H1 (cell line): ENCODE measurements at regions not wholly inside any gene's neighbourhood (a gene's known extent, or its start where the extent isn't known, plus 50 kb on each side); places are given as distances from the start of the nearest gene placed in this dataset.

Experiments
- BCL11A ChIP-seq, 2 experiments: IDR thresholded peaks; one replicate each; pipeline ENCODE4 v1.6.1; 2011; ENCODE audit warnings: low read depth in 2 of 2, low read length in 2 of 2, mild to moderate bottlenecking in 2 of 2
- CBX5 ChIP-seq: fragments of 300-800, 300-1000 bp; sonication (generic); IDR thresholded peaks from 2 replicates; pipeline ENCODE4 v1.7.1; 2016; ENCODE audit warnings: antibody characterized with exemption, low read length, low read depth
- EGR1 ChIP-seq: IDR thresholded peaks from 2 replicates; pipeline ENCODE4 v1.6.1; 2011; ENCODE audit warnings: low read depth, low read length, borderline replicate concordance
- EZH2 ChIP-seq: fragments of 200-600 bp; sonication (generic); IDR thresholded peaks from 2 replicates; pipeline ENCODE4 v1.7.1; 2012; ENCODE audit warnings: low read depth, mild to moderate bottlenecking, moderate library complexity, low read length, inconsistent platforms; ENCODE audit not compliant: severe bottlenecking
- HDAC6 ChIP-seq: IDR thresholded peaks from one replicate; pipeline ENCODE4 v1.7.1; 2012; ENCODE audit warnings: low read depth, mild to moderate bottlenecking, inconsistent platforms, low read length, moderate library complexity
- JUND ChIP-seq: IDR thresholded peaks from 2 replicates; pipeline ENCODE4 v1.6.1; 2011; ENCODE audit warnings: mild to moderate bottlenecking, improper control_type of control experiment, low read length
- POLR2A ChIP-seq, 2 experiments: IDR thresholded peaks; 1 replicate in 1 of 2; 2 replicates in 1 of 2; pipeline ENCODE4 v1.6.1; 2011; ENCODE audit warnings: low read depth in 2 of 2, low read length in 2 of 2, mild to moderate bottlenecking in 2 of 2; ENCODE audit errors: control extremely low read depth in 1 of 2
- POU5F1 ChIP-seq: IDR thresholded peaks from 2 replicates; pipeline ENCODE4 v1.6.1; 2011; ENCODE audit warnings: low read depth, mild to moderate bottlenecking, low read length, moderate library complexity
- SIN3A ChIP-seq, 2 experiments: IDR thresholded peaks in 1 of 2; conservative IDR thresholded peaks in 1 of 2; 2 replicates each; pipeline ENCODE4 v1.6.1; 2011 to 2012; ENCODE audit warnings: low read length in 2 of 2, improper control_type of control experiment in 1 of 2, low read depth in 1 of 2, mild to moderate bottlenecking in 1 of 2
- SP2 ChIP-seq: IDR thresholded peaks from 2 replicates; pipeline ENCODE4 v1.6.1; 2012; ENCODE audit warnings: mild to moderate bottlenecking, low read length, inconsistent platforms
- YY1 ChIP-seq: IDR thresholded peaks from 2 replicates; pipeline ENCODE4 v1.6.1; 2011; ENCODE audit warnings: low read depth, mild to moderate bottlenecking, low read length
- TF ChIP-seq, protein P1 (sequence below): IDR thresholded peaks from 2 replicates; pipeline ENCODE4 v1.6.1; 2012; ENCODE audit warnings: inconsistent platforms
- TF ChIP-seq, protein P2 (sequence below): IDR thresholded peaks from 2 replicates; pipeline ENCODE4 v1.6.1; 2011; ENCODE audit warnings: low read length, improper control_type of control experiment
- TF ChIP-seq, protein P3 (sequence below), 3 experiments: IDR thresholded peaks; 1 replicate in 2 of 3; 2 replicates in 1 of 3; pipeline versions ENCODE4 v1.5.1 to v1.6.1; 2011; ENCODE audit warnings: low read length in 3 of 3, mild to moderate bottlenecking in 3 of 3, inconsistent platforms in 2 of 3, low read depth in 1 of 3, moderate library complexity in 1 of 3; ENCODE audit not compliant: insufficient read depth in 1 of 3; ENCODE audit errors: control extremely low read depth in 1 of 3

DNA sequence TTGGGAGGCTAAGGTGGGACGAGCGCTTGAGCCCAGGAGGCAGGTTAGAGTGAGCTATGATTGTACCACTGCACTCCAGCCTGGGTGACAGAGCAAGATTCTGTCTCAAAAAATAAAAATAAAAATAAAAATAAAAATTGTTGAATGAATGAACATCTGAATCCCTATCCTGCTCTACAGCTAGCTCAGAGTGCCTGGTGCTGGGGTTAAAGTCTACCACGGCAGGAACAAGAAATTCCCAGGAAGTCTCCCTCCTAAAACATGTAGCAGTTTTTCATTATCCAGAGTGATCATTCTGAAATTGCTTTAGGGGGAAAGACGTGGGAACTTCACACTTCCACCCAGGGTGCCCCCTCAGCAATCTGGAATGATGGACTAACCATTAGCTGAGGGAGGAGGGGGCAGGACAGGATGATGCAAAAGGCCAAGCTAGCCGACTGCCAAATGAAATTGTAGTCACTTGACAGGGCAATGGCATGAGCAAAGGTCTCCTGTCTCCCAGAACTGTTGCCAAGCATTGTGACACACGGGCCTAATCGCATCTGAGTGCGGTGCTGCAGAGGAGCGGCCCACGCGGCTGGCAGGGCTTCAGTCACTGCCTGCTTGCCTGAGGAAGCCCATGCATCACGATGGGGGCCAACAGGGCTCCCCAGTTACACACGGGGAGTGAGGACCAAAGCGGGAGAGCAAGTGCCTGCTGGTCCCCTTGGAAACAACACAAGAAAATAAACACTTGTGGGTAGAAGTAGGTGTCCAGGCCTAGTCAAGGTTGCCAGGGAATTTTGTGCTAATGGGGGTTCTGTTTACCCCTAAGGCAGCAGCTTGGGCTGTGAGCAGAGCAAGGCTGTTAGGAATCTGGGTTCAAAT is 85.7 kb downstream of the NENF start:
- TF ChIP-seq YY1: no peak
- no peak for TF ChIP-seq EGR1
- TF ChIP-seq SP2: no peak
- TF ChIP-seq HDAC6: no peak
- TF ChIP-seq, protein P1, sequence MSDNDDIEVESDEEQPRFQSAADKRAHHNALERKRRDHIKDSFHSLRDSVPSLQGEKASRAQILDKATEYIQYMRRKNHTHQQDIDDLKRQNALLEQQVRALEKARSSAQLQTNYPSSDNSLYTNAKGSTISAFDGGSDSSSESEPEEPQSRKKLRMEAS: no peak
- TF ChIP-seq, protein P2, sequence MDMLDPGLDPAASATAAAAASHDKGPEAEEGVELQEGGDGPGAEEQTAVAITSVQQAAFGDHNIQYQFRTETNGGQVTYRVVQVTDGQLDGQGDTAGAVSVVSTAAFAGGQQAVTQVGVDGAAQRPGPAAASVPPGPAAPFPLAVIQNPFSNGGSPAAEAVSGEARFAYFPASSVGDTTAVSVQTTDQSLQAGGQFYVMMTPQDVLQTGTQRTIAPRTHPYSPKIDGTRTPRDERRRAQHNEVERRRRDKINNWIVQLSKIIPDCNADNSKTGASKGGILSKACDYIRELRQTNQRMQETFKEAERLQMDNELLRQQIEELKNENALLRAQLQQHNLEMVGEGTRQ: no peak
- TF ChIP-seq, protein P3, sequence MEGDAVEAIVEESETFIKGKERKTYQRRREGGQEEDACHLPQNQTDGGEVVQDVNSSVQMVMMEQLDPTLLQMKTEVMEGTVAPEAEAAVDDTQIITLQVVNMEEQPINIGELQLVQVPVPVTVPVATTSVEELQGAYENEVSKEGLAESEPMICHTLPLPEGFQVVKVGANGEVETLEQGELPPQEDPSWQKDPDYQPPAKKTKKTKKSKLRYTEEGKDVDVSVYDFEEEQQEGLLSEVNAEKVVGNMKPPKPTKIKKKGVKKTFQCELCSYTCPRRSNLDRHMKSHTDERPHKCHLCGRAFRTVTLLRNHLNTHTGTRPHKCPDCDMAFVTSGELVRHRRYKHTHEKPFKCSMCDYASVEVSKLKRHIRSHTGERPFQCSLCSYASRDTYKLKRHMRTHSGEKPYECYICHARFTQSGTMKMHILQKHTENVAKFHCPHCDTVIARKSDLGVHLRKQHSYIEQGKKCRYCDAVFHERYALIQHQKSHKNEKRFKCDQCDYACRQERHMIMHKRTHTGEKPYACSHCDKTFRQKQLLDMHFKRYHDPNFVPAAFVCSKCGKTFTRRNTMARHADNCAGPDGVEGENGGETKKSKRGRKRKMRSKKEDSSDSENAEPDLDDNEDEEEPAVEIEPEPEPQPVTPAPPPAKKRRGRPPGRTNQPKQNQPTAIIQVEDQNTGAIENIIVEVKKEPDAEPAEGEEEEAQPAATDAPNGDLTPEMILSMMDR (IDR thresholded peaks at IDR 0.05; ENCODE audit: control extremely low read depth in 1 of 3, insufficient read depth in 1 of 3, low read depth in 1 of 3, low read length in 3 of 3): no peak
- TF ChIP-seq CBX5: no peak
- no peak for TF ChIP-seq JUND
- no peak for TF ChIP-seq POLR2A (IDR thresholded peaks at IDR 0.05; ENCODE audit: control extremely low read depth in 1 of 2, low read depth in 2 of 2, low read length in 2 of 2)
- no peak for TF ChIP-seq EZH2
- TF ChIP-seq SIN3A (conservative IDR thresholded peaks at IDR 0.05 in 1 of 2, IDR thresholded peaks at IDR 0.05 in 1 of 2; ENCODE audit: low read depth in 1 of 2, low read length in 2 of 2): no peak
- no peak for TF ChIP-seq BCL11A (IDR thresholded peaks at IDR 0.05; ENCODE audit: low read depth in 2 of 2, low read length in 2 of 2)
- no peak for TF ChIP-seq POU5F1
